Panc1 (cell line): ENCODE measurements at regions not wholly inside any gene's neighbourhood (a gene's known extent, or its start where the extent isn't known, plus 50 kb on each side); places are given as distances from the start of the nearest gene placed in this dataset.

Source experiments
- POLR2AphosphoS5 ChIP-seq: IDR thresholded peaks from 2 replicates; pipeline ENCODE4 v1.6.1; 2012; ENCODE audit warnings: mild to moderate bottlenecking, low read depth, low read length, moderate library complexity
- SIN3A ChIP-seq: IDR thresholded peaks from 2 replicates; pipeline ENCODE4 v1.6.1; 2012; ENCODE audit warnings: low read depth, mild to moderate bottlenecking, low read length, moderate library complexity, borderline replicate concordance; ENCODE audit not compliant: insufficient read depth
- TCF7L2 ChIP-seq: IDR thresholded peaks from 2 replicates; pipeline ENCODE4 v1.6.1; 2011; ENCODE audit warnings: mild to moderate bottlenecking, low read depth, low read length, inconsistent platforms
- TF ChIP-seq, protein P1 (sequence below): fragments of 450-650 bp; IDR thresholded peaks from 2 replicates; pipeline ENCODE4 v1.5.1; 2017; ENCODE audit warnings: mild to moderate bottlenecking

GRCh38 chr9:23555851-23556250, 270.2 kb downstream of the ELAVL2 start:
- no peak for TF ChIP-seq TCF7L2
- TF ChIP-seq POLR2AphosphoS5 = no peak
- TF ChIP-seq, protein P1, sequence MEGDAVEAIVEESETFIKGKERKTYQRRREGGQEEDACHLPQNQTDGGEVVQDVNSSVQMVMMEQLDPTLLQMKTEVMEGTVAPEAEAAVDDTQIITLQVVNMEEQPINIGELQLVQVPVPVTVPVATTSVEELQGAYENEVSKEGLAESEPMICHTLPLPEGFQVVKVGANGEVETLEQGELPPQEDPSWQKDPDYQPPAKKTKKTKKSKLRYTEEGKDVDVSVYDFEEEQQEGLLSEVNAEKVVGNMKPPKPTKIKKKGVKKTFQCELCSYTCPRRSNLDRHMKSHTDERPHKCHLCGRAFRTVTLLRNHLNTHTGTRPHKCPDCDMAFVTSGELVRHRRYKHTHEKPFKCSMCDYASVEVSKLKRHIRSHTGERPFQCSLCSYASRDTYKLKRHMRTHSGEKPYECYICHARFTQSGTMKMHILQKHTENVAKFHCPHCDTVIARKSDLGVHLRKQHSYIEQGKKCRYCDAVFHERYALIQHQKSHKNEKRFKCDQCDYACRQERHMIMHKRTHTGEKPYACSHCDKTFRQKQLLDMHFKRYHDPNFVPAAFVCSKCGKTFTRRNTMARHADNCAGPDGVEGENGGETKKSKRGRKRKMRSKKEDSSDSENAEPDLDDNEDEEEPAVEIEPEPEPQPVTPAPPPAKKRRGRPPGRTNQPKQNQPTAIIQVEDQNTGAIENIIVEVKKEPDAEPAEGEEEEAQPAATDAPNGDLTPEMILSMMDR = no peak
- TF ChIP-seq SIN3A = no peak
